MM.1S (cell line): ENCODE measurements at regions not wholly inside any gene's neighbourhood (a gene's known extent, or its start where the extent isn't known, plus 50 kb on each side); places are given as distances from the start of the nearest gene placed in this dataset.

Source experiments
- DNase-seq: peaks from one replicate; pipeline ENCODE4 v3.0.0-alpha.2; 2015
- H2AFZ ChIP-seq: fragments of 300-600 bp; sonication (generic); 2 replicates; pipeline ENCODE4 v1.6.0; 2016; ENCODE audit warnings: antibody characterized with exemption, low read length
- H3F3A ChIP-seq: fragments of 300-600 bp; sonication (generic); 2 replicates; pipeline ENCODE4 v1.6.1; 2016; ENCODE audit warnings: mild to moderate bottlenecking, antibody characterized with exemption, low read length, moderate library complexity, mixed read lengths; ENCODE audit not compliant: insufficient read depth
- H3K27ac ChIP-seq: fragments of 300-600 bp; sonication (generic); 2 replicates; pipeline ENCODE4 v1.5.1; 2016; ENCODE audit warnings: mild to moderate bottlenecking, low read length
- H3K27me3 ChIP-seq: fragments of 300-600 bp; sonication (generic); replicated peaks from 2 replicates; pipeline ENCODE4 v1.6.0; 2016; ENCODE audit warnings: low read length; ENCODE audit not compliant: insufficient read depth
- H3K36me3 ChIP-seq: fragments of 300-600 bp; sonication (generic); replicated peaks from 2 replicates; pipeline ENCODE4 v1.6.1; 2016; ENCODE audit warnings: mild to moderate bottlenecking, low read length, mixed read lengths; ENCODE audit not compliant: insufficient read depth
- H3K4me1 ChIP-seq: fragments of 300-600 bp; sonication (generic); 2 replicates; pipeline ENCODE4 v1.6.1; 2016; ENCODE audit warnings: low read length, mixed read lengths
- H3K4me2 ChIP-seq: fragments of 300-600 bp; sonication (generic); 2 replicates; pipeline ENCODE4 v1.6.0; 2016; ENCODE audit warnings: low read depth, low read length
- H3K4me3 ChIP-seq: fragments of 300-600 bp; sonication (generic); 2 replicates; pipeline ENCODE4 v1.5.1; 2016; ENCODE audit warnings: low read length, mixed read lengths
- H3K79me2 ChIP-seq: fragments of 300-600 bp; sonication (generic); 2 replicates; pipeline ENCODE4 v1.6.1; 2016; ENCODE audit warnings: mixed run types, low read length, mixed read lengths
- H3K9ac ChIP-seq: fragments of 300-600 bp; sonication (generic); 2 replicates; pipeline ENCODE4 v1.6.1; 2016; ENCODE audit warnings: low read length, mixed read lengths
- H3K9me2 ChIP-seq: fragments of 300-600 bp; sonication (generic); replicated peaks from 2 replicates; pipeline ENCODE4 v1.6.1; 2016; ENCODE audit warnings: mild to moderate bottlenecking, low read length, mixed read lengths; ENCODE audit not compliant: insufficient read depth
- H3K9me3 ChIP-seq: fragments of 300-600 bp; sonication (generic); replicated peaks from 2 replicates; pipeline ENCODE4 v1.6.1; 2016; ENCODE audit warnings: mild to moderate bottlenecking, low read length, mixed read lengths; ENCODE audit not compliant: insufficient read depth
- H4K20me1 ChIP-seq: fragments of 300-600 bp; sonication (generic); 2 replicates; pipeline ENCODE4 v1.6.1; 2016; ENCODE audit warnings: mild to moderate bottlenecking, low read length, moderate library complexity, mixed read lengths; ENCODE audit not compliant: insufficient read depth
- CTCF ChIP-seq: fragments of 300-600 bp; sonication (generic); IDR thresholded peaks from 2 replicates; pipeline ENCODE4 v1.5.1; 2016; ENCODE audit warnings: antibody characterized with exemption, low read length, mixed read lengths
- EZH2 ChIP-seq: fragments of 300-600 bp; sonication (generic); optimal IDR thresholded peaks from 2 replicates; pipeline ENCODE3; 2017; ENCODE audit warnings: low read depth, mild to moderate bottlenecking, antibody characterized with exemption, low read length, mixed read lengths
- EZH2phosphoT487 ChIP-seq: fragments of 300-600 bp; sonication (generic); IDR thresholded peaks from 2 replicates; pipeline ENCODE4 v1.6.1; 2018; ENCODE audit warnings: antibody characterized with exemption, low read length

GRCh38 chr18:8894823-8895222 is 189.5 kb downstream of the MTCL1 start:
- H3K9me2 ChIP-seq, result no peaks in the 10 kb centered on the region
- no peaks in the 10 kb centered on the region for H3K4me1 ChIP-seq
- H3K79me2 ChIP-seq, result no peaks in the 10 kb centered on the region
- H3K27ac ChIP-seq, result no peak overlapping the region
- H3K36me3 ChIP-seq, result no peaks in the 10 kb centered on the region
- TF ChIP-seq EZH2 (no peak), CTCF (no peak), EZH2phosphoT487 (no peak)
- DNase-seq, result no peak
- H3K27me3 ChIP-seq, result no peaks in the 10 kb centered on the region
- no peak overlapping the region for H3K4me3 ChIP-seq
- H3K4me2 ChIP-seq, result no peak overlapping the region
- no peaks in the 10 kb centered on the region for H3K9me3 ChIP-seq
- H2AFZ ChIP-seq, result no peak overlapping the region
- H3K9ac ChIP-seq, result no peak overlapping the region
- no peaks in the 10 kb centered on the region for H4K20me1 ChIP-seq
- H3F3A ChIP-seq, result no peaks in the 10 kb centered on the region

- Histone ChIP-seq H3K36me3 (no peaks in the 10 kb centered on the region), H2AFZ (no peak overlapping the region), H3K4me1 (no peaks in the 10 kb centered on the region), H4K20me1 (no peaks in the 10 kb centered on the region), H3K9ac (no peak overlapping the region), H3K27ac (no peak overlapping the region), H3F3A (no peaks in the 10 kb centered on the region), H3K9me2 (no peaks in the 10 kb centered on the region), H3K79me2 (no peaks in the 10 kb centered on the region), H3K4me2 (no peak overlapping the region), H3K27me3 (no peaks in the 10 kb centered on the region), H3K4me3 (no peak overlapping the region), H3K9me3 (no peaks in the 10 kb centered on the region)
- no peak for TF ChIP-seq EZH2phosphoT487
- DNase-seq, result no peak
Observed at GRCh38 chr18:8895341-8895740, 190.0 kb downstream of the MTCL1 start.

GRCh38 chr18:8895987-8896619 is 190.7 kb downstream of the MTCL1 start:
- Histone ChIP-seq H3K4me1 (peaks cover 4% of the 10 kb centered on the region), H3K4me2 (no peak overlapping the region), H3K27me3 (no peaks in the 10 kb centered on the region), H3K79me2 (no peaks in the 10 kb centered on the region), H3K4me3 (no peak overlapping the region), H4K20me1 (no peaks in the 10 kb centered on the region), H3F3A (no peaks in the 10 kb centered on the region), H3K9me3 (no peaks in the 10 kb centered on the region), H3K9me2 (no peaks in the 10 kb centered on the region), H2AFZ (no peak overlapping the region), H3K36me3 (no peaks in the 10 kb centered on the region), H3K9ac (no peak overlapping the region), H3K27ac (no peak overlapping the region)
- no peak for DNase-seq
- no peak for TF ChIP-seq EZH2phosphoT487
- TF ChIP-seq EZH2, result no peak
- no peak for TF ChIP-seq CTCF

DNA sequence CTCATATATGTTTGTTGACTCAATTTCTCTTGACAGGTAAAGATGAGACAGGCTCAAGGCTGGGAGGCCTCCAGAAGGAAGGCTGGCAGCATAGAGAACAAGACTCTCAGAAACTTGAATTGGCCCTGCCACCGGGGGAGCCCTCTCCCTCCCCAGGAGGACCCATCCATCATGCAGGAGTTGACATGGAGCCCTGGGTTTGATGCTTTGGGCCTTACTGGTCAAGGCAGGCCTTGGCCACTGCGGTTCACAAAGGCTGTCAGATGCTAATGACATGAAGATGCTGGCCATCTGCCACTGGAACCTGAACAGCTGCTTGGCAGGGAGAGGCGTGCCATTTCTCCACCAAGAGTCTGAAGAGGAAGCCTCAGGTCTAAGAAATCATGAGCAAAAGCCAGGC is 193.6 kb downstream of the MTCL1 start:
- no peak for DNase-seq
- H3K9me2 ChIP-seq, result no peaks in the 10 kb centered on the region
- H3K4me3 ChIP-seq, result no peak overlapping the region
- no peak overlapping the region for H3K4me2 ChIP-seq
- no peaks in the 10 kb centered on the region for H3F3A ChIP-seq
- TF ChIP-seq EZH2phosphoT487 (no peak), EZH2 (no peak), CTCF (no peak)
- H3K79me2 ChIP-seq, result no peaks in the 10 kb centered on the region
- no peaks in the 10 kb centered on the region for H4K20me1 ChIP-seq
- no peak overlapping the region for H3K9ac ChIP-seq
- H3K9me3 ChIP-seq, result no peaks in the 10 kb centered on the region
- H3K4me1 ChIP-seq, result peaks cover 7% of the 10 kb centered on the region
- no peaks in the 10 kb centered on the region for H3K27me3 ChIP-seq
- no peak overlapping the region for H2AFZ ChIP-seq
- H3K27ac ChIP-seq, result no peak overlapping the region
- H3K36me3 ChIP-seq, result no peaks in the 10 kb centered on the region
